Hematopoietic multipotent progenitor cell (in vitro differentiated cells): ENCODE measurements at regions not wholly inside any gene's neighbourhood (a gene's known extent, or its start where the extent isn't known, plus 50 kb on each side); places are given as distances from the start of the nearest gene placed in this dataset.
"Not testable (repeated sequence)": the region's sequence is repeated elsewhere in the genome, so short reads cannot be mapped to it uniquely, and the experiment has no call there.

Experiments used
- DNase-seq, 3 donors: peaks; one replicate each; pipeline ENCODE4 v3.0.0-alpha.2; 2011 to 2015; ENCODE audit warnings: low read depth in 2 of 3, low spot score in 2 of 3

- peak in 1 of 3 donors; percentile 18 for DNase-seq
These were observed 180.3 kb downstream of the C9orf50 start for GRCh38 chr9:129440435-129441186.

GRCh38 chr9:129439242-129439641 is 181.7 kb downstream of the C9orf50 start:
- DNase-seq: no peak

GRCh38 chr9:129437626-129438323 is 183.1 kb downstream of the C9orf50 start:
- DNase-seq: no peak

GRCh38 chr9:129436751-129437625 is 183.9 kb downstream of the C9orf50 start:
- DNase-seq: peak in 2 of 3 donors; percentile 61 to 64

GRCh38 chr9:129435988-129436717 is 184.7 kb downstream of the C9orf50 start:
- DNase-seq: no peak

- DNase-seq: no peak
These were observed 185.6 kb downstream of the C9orf50 start for GRCh38 chr9:129435291-129435690.

- DNase-seq: no peak
These were observed 186.7 kb downstream of the C9orf50 start for GRCh38 chr9:129434187-129434586.

GRCh38 chr9:129432297-129433154 is 188.4 kb downstream of the C9orf50 start:
- DNase-seq: no peak

- DNase-seq: no peak
These were observed 189.8 kb downstream of the C9orf50 start for GRCh38 chr9:129430940-129431643.

GRCh38 chr9:129428864-129429577 is 191.9 kb downstream of the C9orf50 start:
- DNase-seq: no peak

- DNase-seq: no peak
These were observed 193.8 kb downstream of the C9orf50 start for GRCh38 chr9:129427149-129427548.

GRCh38 chr9:129423755-129424154 is 197.1 kb downstream of the C9orf50 start:
- DNase-seq: not testable (repeated sequence)

GRCh38 chr9:129423216-129423615 is 197.7 kb downstream of the C9orf50 start:
- DNase-seq: peak in 1 of 3 donors; percentile 40

- DNase-seq: peak in 2 of 3 donors; percentile 43 to 51
These were observed 198.1 kb downstream of the C9orf50 start for GRCh38 chr9:129422843-129423192.

GRCh38 chr9:129422032-129422842 is 198.7 kb downstream of the C9orf50 start:
- DNase-seq: no peak

- no peak for DNase-seq
These were observed 199.5 kb downstream of the C9orf50 start for GRCh38 chr9:129421371-129421770.

- no peak for DNase-seq
These were observed 200.2 kb downstream of the C9orf50 start for GRCh38 chr9:129420721-129421120.
